Activated CD4-positive, alpha-beta T cell treated with anti-CD3 and anti-CD28 coated beads, Interleukin-2, amount 50 U/mL, for 24 hours (primary cell): ENCODE measurements at regions not wholly inside any gene's neighbourhood (a gene's known extent, or its start where the extent isn't known, plus 50 kb on each side); places are given as distances from the start of the nearest gene placed in this dataset.
A peak's percentile ranks its signal among the peaks of the same experiment; 100 is the strongest.
"Not testable (repeated sequence)": the region's sequence is repeated elsewhere in the genome, so short reads cannot be mapped to it uniquely, and the experiment has no call there.

Experiments
- DNase-seq, 2 donors: peaks; one replicate each; pipeline ENCODE4 v3.0.0-alpha.2; 2020; ENCODE audit warnings: low read depth in 1 of 2, low spot score in 1 of 2

DNA sequence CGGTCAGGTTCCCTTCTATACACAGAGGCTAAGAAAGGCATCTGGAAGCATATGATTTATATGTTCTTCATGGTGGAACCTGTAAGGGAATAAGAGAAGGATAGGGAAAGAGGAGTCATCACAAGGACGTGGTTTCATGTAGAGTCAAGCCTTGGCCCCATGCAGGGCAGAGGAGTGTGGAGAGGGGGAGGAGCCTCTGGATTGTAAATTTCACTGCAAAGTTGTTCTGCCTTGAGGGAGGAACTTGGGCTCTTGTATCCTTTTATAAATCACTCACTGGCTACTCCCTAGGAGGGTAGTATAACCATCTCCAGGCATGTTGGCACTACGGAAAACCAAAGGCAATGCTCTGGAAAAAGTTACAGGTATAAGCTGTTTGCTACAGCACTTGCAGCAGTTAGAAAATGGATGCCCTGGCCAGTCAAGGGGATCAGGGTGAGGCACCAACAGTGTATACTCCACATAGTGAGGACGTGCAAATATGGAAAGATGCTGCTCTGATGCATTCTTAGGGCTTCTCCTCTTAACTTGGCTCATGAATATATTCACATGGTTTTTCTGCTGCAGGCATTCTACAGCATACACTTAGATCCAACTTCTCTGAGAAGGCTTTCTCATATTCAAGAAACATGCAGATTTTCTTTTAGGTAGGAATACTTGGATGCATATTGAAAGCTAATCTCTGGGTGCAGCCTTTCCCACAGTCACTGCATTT lies 60.3 kb upstream of the ZNF81 start:
- no peak for DNase-seq

- DNase-seq, result no peak
Measured at GRCh38 chrX:47772764-47773163, 63.9 kb upstream of the ZNF81 start.

DNA sequence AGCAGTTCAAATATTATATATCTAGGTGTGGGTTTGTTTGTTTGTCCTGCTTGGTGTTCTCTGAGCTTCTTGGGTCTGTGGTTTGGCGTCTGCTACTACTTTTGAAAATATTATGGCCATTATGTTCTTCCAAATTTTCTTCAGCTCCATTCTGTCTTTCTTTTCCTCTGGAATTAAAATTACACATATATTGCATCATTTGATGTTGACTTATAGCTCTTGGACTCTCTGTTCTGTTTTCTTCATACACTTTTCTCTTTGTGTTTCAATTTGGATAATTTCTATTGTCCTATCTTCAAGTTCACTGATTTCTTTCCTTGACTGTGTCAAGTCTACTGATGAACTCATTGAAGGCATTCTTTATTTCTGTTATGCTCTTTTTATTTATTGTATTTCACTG lies 65.2 kb upstream of the ZNF81 start:
- DNase-seq, result no peak

DNA sequence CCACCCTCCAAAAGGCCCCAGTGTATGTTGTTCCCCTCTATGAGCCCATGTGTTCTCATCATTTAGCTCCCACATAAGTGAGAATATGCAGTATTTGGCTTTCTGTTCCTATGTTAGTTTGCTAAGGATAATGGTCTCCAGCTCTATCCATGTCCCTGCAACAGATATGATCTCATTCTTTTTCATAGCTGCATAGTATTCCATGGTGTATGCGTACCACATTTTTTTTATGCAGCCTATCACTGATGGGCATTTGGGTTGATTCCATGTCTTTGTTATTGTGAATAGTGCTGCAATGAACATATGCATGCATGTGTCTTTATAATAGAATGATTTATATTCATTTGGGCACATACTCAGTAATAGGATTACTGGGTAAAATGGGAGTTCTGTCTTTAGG lies 73.9 kb upstream of the ZNF81 start:
- not testable (repeated sequence) for DNase-seq

DNA sequence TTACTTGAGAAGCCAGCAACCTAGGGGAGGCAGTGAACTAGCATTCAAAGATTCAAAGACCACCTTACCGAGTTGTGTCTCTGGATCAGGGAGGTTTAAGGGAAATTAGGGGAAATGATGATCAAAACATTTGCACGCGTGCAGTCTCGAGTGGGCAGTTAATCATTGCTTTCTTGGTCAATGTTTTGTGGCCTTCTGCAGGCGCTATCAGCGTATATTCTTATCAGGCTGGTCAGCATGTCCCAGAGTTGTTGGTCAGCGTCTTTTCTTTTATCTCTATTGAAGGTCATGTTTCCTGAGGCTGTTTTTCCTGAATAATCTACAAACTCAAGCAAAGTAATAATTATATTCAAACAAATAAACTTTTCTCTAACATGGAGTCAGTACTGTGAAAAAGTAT lies 84.0 kb upstream of the ZNF81 start:
- DNase-seq, result no peak

DNA sequence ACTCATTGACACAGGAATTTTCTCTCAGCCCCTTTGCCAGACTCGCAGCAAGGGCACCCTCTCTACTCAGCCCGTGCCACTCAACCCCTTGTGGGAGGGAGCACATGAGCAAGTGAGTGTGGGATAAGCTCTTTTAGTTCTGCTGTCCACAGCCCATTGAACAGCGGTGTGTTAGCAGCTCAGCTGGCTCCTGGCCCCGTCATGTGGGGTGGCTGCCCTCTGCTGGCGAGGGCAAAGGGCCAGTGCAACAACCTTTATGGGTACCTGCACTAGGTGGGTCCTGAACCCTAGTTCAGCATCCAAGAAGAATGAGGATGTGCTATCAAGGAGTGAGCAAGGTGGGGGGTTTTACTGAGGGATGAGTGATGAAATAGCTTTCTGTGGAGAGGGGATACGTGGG lies 85.0 kb upstream of the ZNF81 start:
- DNase-seq, result peak in 1 of 2 donors; percentile 0

DNA sequence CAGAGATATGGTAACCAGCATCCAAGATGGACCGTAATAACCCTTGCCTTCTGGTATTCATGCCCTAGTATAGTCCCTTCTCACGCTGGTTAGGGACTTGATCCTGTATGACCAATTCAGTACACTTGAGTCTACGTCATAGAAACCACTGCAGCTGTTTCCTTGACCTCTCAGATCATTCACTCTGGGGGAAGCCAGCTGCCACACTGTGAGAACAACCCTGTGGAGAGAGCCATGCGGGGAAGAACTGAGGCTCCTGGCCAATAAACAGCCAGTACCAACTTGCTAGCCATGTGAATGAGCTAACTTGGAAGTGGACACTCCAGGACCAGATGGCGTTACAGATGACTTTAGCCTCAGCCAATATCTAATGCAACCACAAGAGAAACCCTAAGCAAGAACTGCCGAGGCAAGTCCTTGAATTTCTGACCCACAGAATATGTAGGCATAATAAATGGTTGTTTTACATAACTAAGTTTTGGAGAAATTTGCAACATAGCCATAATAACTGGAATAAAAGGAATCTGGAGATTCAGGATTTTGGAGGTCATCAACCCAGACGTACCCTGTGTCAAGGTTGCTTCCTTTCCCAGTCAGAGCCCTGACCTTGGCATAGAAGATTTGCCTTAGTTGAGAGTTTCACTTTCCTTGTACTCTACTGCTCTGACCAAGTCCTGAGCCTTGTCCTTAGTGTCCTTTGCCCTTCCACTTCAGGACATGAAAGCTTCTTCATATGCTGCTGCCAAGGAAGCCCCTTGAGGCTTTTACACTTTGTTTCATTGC lies 87.3 kb upstream of the ZNF81 start:
- no peak for DNase-seq

GRCh38 chrX:47748576-47748975 lies 88.1 kb upstream of the ZNF81 start:
- DNase-seq, result no peak

- DNase-seq, result no peak
Measured at GRCh38 chrX:47746446-47746845, 87.5 kb upstream of the UXT start.

DNA sequence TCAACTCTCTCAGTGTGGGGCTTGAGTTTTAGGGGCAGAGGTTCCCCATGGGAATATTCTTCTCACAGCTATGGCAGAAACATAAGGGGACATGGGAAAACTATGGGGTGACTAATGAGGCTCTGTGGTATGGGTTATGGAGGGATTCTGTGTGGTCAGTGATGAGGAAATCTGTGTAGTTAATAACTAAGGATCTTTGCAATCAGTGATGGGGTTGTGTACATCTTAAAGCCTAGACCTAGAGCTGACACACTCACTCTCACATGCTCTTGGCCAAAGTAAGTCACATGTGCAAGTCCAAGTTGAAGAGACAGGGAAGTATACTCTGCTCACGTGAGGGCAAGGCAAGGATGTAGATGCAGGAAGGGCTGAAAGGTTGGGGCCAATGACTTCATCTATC lies 86.4 kb upstream of the UXT start:
- DNase-seq, result no peak

- no peak for DNase-seq
Measured at GRCh38 chrX:47743504-47743903, 84.5 kb upstream of the UXT start.

DNA sequence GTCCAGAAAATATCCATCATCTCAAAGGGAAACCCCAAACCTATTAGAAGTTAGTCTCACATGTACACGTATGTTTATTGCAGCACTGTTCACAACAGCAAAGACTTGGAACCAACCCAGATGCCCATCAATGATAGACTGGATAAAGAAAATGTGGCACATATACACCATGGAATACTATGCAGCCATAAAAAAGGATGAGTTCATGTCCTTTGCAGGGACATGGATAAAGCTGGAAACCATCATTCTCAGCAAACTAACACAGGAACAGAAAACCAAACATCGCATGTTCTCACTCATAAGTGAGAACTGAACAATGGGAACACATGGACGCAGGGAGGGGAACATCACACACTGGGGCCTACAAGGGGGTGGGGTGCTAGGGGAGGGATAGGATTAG lies 79.9 kb upstream of the UXT start:
- DNase-seq, result not testable (repeated sequence)

GRCh38 chrX:47723689-47724088 lies 64.7 kb upstream of the UXT start:
- peak in 1 of 2 donors; percentile 1 for DNase-seq

DNA sequence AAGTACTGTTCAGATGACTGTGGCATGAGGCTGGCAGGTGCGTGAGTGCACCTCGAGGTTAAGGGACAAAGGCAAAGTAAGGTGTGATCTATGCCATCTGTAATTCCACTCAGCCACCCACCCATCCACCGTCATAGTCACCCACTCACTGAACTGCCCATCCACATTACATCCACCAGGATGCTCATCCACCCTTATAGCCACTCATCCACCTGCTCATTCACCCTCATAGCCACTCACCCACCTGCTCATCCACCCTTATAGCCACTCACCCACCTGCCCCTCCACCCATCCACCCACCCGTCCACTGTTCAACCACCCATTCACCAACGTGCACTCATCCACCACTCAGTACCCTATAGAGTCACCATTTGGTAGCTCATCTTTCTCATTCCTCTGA lies 64.1 kb upstream of the UXT start:
- DNase-seq, result no peak

- no peak for DNase-seq
Measured at GRCh38 chrX:47722260-47722659, 63.3 kb upstream of the UXT start.

- not testable (repeated sequence) for DNase-seq
Measured at GRCh38 chrX:47715078-47715477, 56.1 kb upstream of the UXT start.

DNA sequence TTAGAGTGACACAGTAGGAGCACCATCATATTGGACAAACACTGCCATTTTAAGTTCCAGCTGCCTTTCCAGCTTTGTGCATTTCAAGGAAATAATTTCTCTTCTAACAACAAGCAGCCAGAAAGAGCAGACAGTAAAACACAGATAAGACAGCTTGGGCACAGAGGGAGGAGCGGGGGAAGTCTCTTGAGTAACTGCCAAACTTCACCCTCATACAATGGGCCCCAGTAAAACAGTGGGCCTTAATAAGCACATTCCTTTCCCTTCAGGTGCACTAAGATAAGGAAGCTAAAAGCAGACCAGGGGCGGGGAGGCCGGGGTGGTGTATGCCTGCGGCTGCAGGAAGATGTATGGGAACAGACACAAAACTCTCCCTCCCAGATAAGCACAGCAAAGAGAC lies 53.7 kb upstream of the UXT start:
- not testable (repeated sequence) for DNase-seq

DNA sequence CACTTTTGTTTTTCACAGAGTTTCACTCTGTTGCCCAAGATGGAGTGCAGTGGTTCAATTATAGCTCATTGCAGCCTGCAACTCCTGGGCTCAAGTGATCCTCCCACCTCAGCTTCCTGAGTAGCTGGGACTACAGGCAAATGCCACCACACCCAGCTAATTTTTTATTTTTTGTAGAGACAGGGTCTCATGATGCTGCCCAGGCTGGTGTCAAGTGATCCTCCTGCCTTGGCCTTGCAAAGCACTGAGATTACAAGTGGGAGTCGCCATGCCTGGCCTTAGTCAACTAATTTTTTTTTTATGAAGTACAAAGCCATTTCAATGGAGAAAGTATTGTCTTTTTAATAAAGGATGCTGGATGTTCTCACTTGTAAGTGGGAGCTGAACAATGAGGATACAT lies 51.3 kb upstream of the UXT start:
- no peak for DNase-seq
